Vagina (tissue), 2 donors: ENCODE measurements at regions not wholly inside any gene's neighbourhood (a gene's known extent, or its start where the extent isn't known, plus 50 kb on each side); places are given as distances from the start of the nearest gene placed in this dataset.

ENCODE experiments used
- CTCF ChIP-seq, 3 experiments: fragments of 450-650 bp in 2 of 3; fragments of 200-600 bp in 1 of 3; sonication (generic) in 1 of 3; IDR thresholded peaks; one replicate each; pipeline ENCODE4 v1.5.1; 2017 to 2019; ENCODE audit warnings: antibody characterized with exemption in 3 of 3, mild to moderate bottlenecking in 2 of 3, moderate library complexity in 2 of 3
- POLR2A ChIP-seq, 2 donors: fragments of 450-650 bp; IDR thresholded peaks; one replicate each; pipeline ENCODE4 v1.6.1; 2017; ENCODE audit warnings: antibody characterized with exemption in 2 of 2, mild to moderate bottlenecking in 2 of 2, moderate library complexity in 2 of 2
- POLR2AphosphoS5 ChIP-seq, 2 donors: sonication (generic); formaldehyde crosslinking; IDR thresholded peaks; one replicate each; pipeline ENCODE4 v1.9.0; 2017; ENCODE audit warnings: antibody characterized with exemption in 2 of 2, mild to moderate bottlenecking in 2 of 2, low read depth in 1 of 2; ENCODE audit not compliant: insufficient read depth in 1 of 2

- no peak for TF ChIP-seq CTCF (IDR thresholded peaks at IDR 0.05)
- TF ChIP-seq POLR2AphosphoS5 (IDR thresholded peaks at IDR 0.05; ENCODE audit: insufficient read depth in 1 of 2, low read depth in 1 of 2), result peak in 1 of 2 donors; percentile 12
- no peak for TF ChIP-seq POLR2A (IDR thresholded peaks at IDR 0.05)
These were observed 201.2 kb downstream of the FLRT2 start for GRCh38 chr14:85731186-85731585.
